Right lobe of liver (tissue), 6 donors: ENCODE measurements at regions not wholly inside any gene's neighbourhood (a gene's known extent, or its start where the extent isn't known, plus 50 kb on each side); places are given as distances from the start of the nearest gene placed in this dataset.

ENCODE experiments used
- ATAC-seq, 4 donors: fragments of 200-7000 bp; cut with Tn5 transposase; one replicate each; pipeline ENCODE4 v1.9.1; 2020; ENCODE audit warnings: mild to moderate bottlenecking in 4 of 4, moderate library complexity in 4 of 4
- DNase-seq, 3 donors: peaks; one replicate each; pipeline ENCODE4 v3.0.0-alpha.2; 2020
- H3K27ac ChIP-seq, 3 donors: fragments of 200-600 bp; one replicate each; pipeline ENCODE4 v1.8.0; 2022
- H3K27me3 ChIP-seq, 2 donors: fragments of 200-600 bp; one replicate each; pipeline ENCODE4 v1.8.0; 2022
- H3K36me3 ChIP-seq, 4 donors: fragments of 200-600 bp; sonication (generic) in 1 of 4; one replicate each; pipeline versions ENCODE4 v1.5.1 to v1.8.0; 2017 to 2022; ENCODE audit warnings: control low read depth in 1 of 4
- H3K4me1 ChIP-seq, 4 donors: fragments of 200-600 bp; sonication (generic) in 1 of 4; one replicate each; pipeline versions ENCODE4 v1.5.1 to v1.8.0; 2017 to 2022; ENCODE audit warnings: control low read depth in 1 of 4
- H3K4me3 ChIP-seq, 3 donors: fragments of 200-600 bp; one replicate each; pipeline ENCODE4 v1.8.0; 2022
- H3K9me3 ChIP-seq, 4 donors: fragments of 200-600 bp; sonication (generic) in 1 of 4; one replicate each; pipeline versions ENCODE4 v1.5.1 to v1.8.0; 2017 to 2022; ENCODE audit warnings: control low read depth in 1 of 4
- POLR2A ChIP-seq: fragments of 450-650 bp; IDR thresholded peaks from one replicate; pipeline ENCODE4 v1.6.1; 2017; ENCODE audit warnings: antibody characterized with exemption, mild to moderate bottlenecking
- WGBS: methylation state at CpG from one replicate; pipeline ENCODE4 v1.1.6; 2018; ENCODE audit warnings: low coverage, low lambda C conversion rate; ENCODE audit not compliant: insufficient coverage; ENCODE audit errors: missing lambda C conversion rate; 5-methylcytosine and 5-hydroxymethylcytosine counted together
- intact Hi-C, 2 donors: fragments of 100-400 bp; cut with DNase I; formaldehyde crosslinking; loops; one replicate each; pipeline versions ENCODE4 v1.11.2 to v1.14.1; 2022
- TF ChIP-seq, protein P1 (sequence below), 4 donors: fragments of 200-600 bp in 3 of 4; fragments of 450-650 bp in 1 of 4; IDR thresholded peaks; one replicate each; pipeline versions ENCODE4 v1.5.1 to v1.8.0; 2016 to 2022; ENCODE audit warnings: antibody characterized with exemption in 4 of 4, mild to moderate bottlenecking in 2 of 4
- donor health status: DM: no; HTN: yes; CAD: no.
- donor health status: DM: no; HTN: no; CAD: no.
- donor health status: DM: no; HTN: no; CAD: no.
- donor health status: DM: no; HTN: yes; CAD: no.
- donor health status: DM: no; HTN: yes; CAD: no.

DNA sequence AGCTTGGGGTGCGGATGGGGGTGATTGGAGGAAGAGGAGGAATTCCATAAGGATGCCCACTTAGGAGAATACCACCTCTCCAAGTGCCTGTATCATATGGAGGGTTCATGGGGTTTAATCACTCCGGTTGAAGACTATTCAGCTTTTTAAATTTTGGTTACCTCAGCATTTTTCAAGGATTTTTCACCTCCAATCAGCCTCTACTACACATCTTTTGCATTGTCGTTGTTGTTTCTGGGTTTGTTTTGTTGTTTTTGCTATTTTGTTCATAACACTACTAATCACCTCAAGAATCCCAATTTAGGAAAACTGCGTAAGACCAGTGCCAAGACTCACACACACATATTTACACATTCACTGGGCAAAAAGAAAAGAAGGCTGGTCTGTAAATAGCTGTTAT, 619.5 kb upstream of the CDH5 start:
- 68% methylated on average over 3 of the region's 4 CpGs for WGBS

DNA sequence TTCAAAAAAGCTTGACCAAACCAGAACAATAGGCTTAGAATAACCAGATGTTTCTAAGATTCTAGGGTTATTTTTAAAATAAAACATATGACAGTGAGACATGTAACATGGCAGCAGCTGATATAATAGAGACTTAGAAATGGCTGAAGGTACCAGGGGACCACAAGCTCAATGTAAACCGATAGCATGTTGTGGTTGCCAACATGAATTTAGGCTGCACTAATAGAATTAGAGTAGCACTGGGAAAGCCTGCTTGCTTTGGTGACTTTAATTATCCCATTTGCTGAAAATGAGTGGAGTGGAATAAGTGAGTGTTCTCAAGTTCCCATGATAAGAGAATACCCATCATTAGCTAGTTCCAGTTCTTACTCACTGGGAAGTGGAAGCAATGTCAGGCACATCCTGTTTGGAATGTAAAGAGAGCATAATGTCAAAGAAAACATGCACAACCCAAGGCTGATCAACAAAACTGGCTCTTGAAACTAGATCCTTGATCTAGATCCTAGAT, 621.2 kb upstream of the CDH5 start:
- DNase-seq (no peak), ATAC-seq (no peak)
- WGBS: 88% methylated on average over 1 of the region's 1 CpG
- Histone ChIP-seq H3K9me3 (no peaks in the 10 kb centered on the region), H3K27ac (no peak overlapping the region), H3K4me3 (no peak overlapping the region), H3K36me3 (no peaks in the 10 kb centered on the region), H3K4me1 (no peaks in the 10 kb centered on the region), H3K27me3 (no peaks in the 10 kb centered on the region)
- TF ChIP-seq POLR2A: no peak
- TF ChIP-seq, protein P1, sequence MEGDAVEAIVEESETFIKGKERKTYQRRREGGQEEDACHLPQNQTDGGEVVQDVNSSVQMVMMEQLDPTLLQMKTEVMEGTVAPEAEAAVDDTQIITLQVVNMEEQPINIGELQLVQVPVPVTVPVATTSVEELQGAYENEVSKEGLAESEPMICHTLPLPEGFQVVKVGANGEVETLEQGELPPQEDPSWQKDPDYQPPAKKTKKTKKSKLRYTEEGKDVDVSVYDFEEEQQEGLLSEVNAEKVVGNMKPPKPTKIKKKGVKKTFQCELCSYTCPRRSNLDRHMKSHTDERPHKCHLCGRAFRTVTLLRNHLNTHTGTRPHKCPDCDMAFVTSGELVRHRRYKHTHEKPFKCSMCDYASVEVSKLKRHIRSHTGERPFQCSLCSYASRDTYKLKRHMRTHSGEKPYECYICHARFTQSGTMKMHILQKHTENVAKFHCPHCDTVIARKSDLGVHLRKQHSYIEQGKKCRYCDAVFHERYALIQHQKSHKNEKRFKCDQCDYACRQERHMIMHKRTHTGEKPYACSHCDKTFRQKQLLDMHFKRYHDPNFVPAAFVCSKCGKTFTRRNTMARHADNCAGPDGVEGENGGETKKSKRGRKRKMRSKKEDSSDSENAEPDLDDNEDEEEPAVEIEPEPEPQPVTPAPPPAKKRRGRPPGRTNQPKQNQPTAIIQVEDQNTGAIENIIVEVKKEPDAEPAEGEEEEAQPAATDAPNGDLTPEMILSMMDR (IDR thresholded peaks at IDR 0.05): no peak
- intact Hi-C loops: no loop called here

More for the DNA sequence above, 619.5 kb upstream of the CDH5 start:
- Histone ChIP-seq H3K27ac (no peak overlapping the region), H3K9me3 (no peaks in the 10 kb centered on the region), H3K4me1 (no peaks in the 10 kb centered on the region), H3K4me3 (no peak overlapping the region), H3K36me3 (no peaks in the 10 kb centered on the region), H3K27me3 (no peaks in the 10 kb centered on the region)
- DNase-seq (no peak), ATAC-seq (no peak)
- intact Hi-C loops: no loop called here
- TF ChIP-seq, protein P1 (IDR thresholded peaks at IDR 0.05): no peak
- TF ChIP-seq POLR2A: no peak

DNA sequence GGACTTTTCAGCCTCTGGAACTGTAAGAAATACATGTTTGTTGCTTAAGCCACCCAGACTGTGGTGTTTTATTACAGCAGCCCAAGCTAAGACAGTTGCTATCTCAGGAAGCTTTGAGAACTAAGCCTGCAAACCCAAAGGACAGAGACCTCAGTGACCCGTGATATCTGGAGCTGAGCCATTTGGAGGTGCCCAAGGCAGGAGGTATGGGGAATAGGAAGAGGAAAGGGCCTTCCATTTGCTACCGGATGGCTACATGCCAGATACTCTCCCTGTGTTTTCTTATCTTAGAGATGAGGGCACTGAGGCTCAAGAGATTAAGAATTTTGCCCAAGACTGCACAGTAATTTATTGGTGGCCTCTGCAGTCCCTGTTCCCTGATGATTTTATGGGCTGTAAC, 622.1 kb upstream of the CDH5 start:
- ATAC-seq (no peak), DNase-seq (no peak)
- no peak overlapping the region for H3K27ac ChIP-seq
- no peaks in the 10 kb centered on the region for H3K27me3 ChIP-seq
- intact Hi-C loops: no loop called here
- no peaks in the 10 kb centered on the region for H3K9me3 ChIP-seq
- 29% methylated on average over 2 of the region's 2 CpGs for WGBS
- no peaks in the 10 kb centered on the region for H3K4me1 ChIP-seq
- TF ChIP-seq POLR2A: no peak
- TF ChIP-seq, protein P1 (IDR thresholded peaks at IDR 0.05): no peak
- H3K36me3 ChIP-seq: no peaks in the 10 kb centered on the region
- no peak overlapping the region for H3K4me3 ChIP-seq

DNA sequence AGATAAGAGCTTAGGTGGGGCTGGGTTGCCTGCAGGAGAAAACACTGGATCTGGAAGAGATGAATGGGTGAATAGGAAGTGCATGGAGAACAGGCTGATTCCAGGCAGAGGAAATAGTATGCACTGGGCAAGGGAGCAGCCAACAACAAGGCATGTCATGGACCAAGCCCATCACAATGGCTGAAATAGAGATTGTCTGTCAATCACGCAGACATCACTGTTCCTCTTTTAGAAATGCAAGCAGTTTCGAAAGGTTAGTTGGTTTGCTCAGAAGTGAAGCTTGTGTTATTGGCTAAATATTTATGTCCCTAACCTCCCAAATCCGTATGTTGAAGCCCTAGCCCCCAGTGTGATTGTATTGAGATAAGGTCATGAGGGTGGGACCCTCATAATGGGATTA, 621.7 kb upstream of the CDH11 start:
- no peak for DNase-seq
- no peaks in the 10 kb centered on the region for H3K4me1 ChIP-seq
- no peaks in the 10 kb centered on the region for H3K27me3 ChIP-seq
- no peaks in the 10 kb centered on the region for H3K9me3 ChIP-seq
- ATAC-seq: no peak
- no peak overlapping the region for H3K4me3 ChIP-seq
- 18% methylated on average over 1 of the region's 3 CpGs for WGBS
- no peaks in the 10 kb centered on the region for H3K36me3 ChIP-seq
- intact Hi-C loops: no loop called here
- H3K27ac ChIP-seq: no peak overlapping the region
- TF ChIP-seq, protein P1 (IDR thresholded peaks at IDR 0.05): no peak
- TF ChIP-seq POLR2A: no peak

DNA sequence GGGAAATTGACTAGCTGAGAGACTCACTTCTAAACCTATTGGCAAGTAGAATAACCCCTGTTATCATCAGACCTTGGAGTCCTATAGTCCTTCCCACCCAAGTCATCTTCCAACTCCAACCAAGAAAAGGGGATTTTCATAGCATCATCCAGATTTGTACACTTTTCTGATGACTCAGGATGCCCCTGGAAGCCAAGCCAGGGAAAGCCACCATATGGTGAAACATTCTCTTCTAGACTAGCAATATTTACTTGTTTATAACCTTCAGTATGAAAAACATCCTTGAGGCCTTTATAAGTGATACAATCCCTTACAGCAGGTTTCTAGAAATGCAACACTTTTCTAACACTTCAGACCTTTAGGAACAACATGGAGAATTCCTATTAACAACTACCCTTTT, 618.8 kb upstream of the CDH11 start:
- intact Hi-C loops: no loop called here
- H3K36me3 ChIP-seq: no peaks in the 10 kb centered on the region
- H3K4me1 ChIP-seq: no peaks in the 10 kb centered on the region
- H3K4me3 ChIP-seq: no peak overlapping the region
- ATAC-seq (no peak), DNase-seq (no peak)
- H3K27ac ChIP-seq: no peak overlapping the region
- no peaks in the 10 kb centered on the region for H3K27me3 ChIP-seq
- TF ChIP-seq POLR2A: no peak
- TF ChIP-seq, protein P1 (IDR thresholded peaks at IDR 0.05): no peak
- H3K9me3 ChIP-seq: no peaks in the 10 kb centered on the region
